Cardiac fibroblast (primary cell): ENCODE measurements at regions not wholly inside any gene's neighbourhood (a gene's known extent, or its start where the extent isn't known, plus 50 kb on each side); places are given as distances from the start of the nearest gene placed in this dataset.
A peak's percentile ranks its signal among the peaks of the same experiment; 100 is the strongest.
"Not testable (repeated sequence)": the region's sequence is repeated elsewhere in the genome, so short reads cannot be mapped to it uniquely, and the experiment has no call there.

Experiments
- DNase-seq, 2 donors: peaks; one replicate each; pipeline versions ENCODE4 v3.0.0 to v3.0.0-alpha.2; 2010; ENCODE audit warnings: low read depth in 2 of 2
- H3K4me3 ChIP-seq, 2 donors: replicated peaks in 1 of 2; 1 replicate in 1 of 2; 2 replicates in 1 of 2; pipeline ENCODE4 v1.5.1; 2011; ENCODE audit warnings: low read depth in 2 of 2, low read length in 2 of 2, mild to moderate bottlenecking in 2 of 2, moderate library complexity in 1 of 2
- TF ChIP-seq, protein P1 (sequence below): IDR thresholded peaks from one replicate; pipeline ENCODE4 v1.5.1; 2011; ENCODE audit warnings: low read depth, mild to moderate bottlenecking, low read length, inconsistent platforms

DNA sequence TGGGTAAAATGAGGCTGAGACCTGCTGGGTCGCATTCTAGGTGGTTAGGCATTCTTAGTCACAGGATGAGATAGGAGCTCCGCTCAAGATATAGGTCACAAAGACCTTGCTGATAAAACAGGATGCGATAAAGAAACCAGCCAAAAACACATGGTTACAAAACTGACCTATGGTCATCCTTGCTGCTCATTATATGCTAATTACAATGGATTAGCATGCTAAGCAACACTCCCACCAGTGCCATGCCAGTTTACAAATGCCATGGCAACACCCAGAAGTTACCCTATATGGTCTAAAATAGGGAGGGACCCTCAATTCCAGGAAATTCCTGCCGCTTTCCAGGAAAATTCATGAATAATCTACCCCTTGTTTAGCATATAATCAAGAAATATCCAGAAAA lies 132.4 kb downstream of the BRMS1L start:
- no peak for DNase-seq

DNA sequence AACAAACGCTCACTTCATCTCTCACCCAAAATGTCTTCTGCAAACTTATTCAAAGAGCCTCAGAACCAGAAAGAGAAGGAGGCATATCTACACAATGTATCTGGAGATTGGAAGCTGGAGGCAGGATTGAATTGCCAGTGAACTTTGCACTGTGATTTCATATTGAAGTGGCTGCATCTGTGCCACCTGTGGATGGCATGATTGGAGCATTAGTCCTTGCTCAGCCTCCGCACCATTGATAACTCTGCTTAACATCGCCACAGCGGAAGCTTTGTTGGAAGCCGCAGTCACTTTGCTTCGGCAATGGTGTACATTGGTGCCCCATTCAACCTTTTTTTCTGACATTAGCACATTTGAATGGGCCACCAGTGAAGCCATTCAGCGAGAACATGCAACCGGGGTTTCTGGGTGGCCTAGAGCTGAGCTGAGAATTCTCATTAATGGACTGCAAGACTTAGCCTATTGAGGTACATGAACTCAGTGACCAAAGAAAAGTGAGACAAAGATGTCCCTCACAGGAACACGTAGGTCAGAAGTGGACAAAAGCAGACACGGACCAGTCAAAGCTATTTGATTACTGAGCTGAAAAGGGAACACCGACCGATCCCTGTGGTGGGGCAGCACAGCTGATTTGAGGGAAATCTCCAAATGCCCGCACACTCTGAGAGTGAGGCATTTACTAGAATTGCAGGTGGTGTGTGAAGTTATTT lies 130.4 kb downstream of the BRMS1L start:
- TF ChIP-seq, protein P1, sequence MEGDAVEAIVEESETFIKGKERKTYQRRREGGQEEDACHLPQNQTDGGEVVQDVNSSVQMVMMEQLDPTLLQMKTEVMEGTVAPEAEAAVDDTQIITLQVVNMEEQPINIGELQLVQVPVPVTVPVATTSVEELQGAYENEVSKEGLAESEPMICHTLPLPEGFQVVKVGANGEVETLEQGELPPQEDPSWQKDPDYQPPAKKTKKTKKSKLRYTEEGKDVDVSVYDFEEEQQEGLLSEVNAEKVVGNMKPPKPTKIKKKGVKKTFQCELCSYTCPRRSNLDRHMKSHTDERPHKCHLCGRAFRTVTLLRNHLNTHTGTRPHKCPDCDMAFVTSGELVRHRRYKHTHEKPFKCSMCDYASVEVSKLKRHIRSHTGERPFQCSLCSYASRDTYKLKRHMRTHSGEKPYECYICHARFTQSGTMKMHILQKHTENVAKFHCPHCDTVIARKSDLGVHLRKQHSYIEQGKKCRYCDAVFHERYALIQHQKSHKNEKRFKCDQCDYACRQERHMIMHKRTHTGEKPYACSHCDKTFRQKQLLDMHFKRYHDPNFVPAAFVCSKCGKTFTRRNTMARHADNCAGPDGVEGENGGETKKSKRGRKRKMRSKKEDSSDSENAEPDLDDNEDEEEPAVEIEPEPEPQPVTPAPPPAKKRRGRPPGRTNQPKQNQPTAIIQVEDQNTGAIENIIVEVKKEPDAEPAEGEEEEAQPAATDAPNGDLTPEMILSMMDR, result no peak
- no peak overlapping the region for H3K4me3 ChIP-seq
- DNase-seq, result no peak

More for the DNA sequence above, 132.4 kb downstream of the BRMS1L start:
- TF ChIP-seq, protein P1, result no peak
- H3K4me3 ChIP-seq, result no peak overlapping the region

GRCh38 chr14:35952584-35952983 lies 126.4 kb downstream of the BRMS1L start:
- no peak overlapping the region for H3K4me3 ChIP-seq
- TF ChIP-seq, protein P1, result no peak
- DNase-seq, result no peak

DNA sequence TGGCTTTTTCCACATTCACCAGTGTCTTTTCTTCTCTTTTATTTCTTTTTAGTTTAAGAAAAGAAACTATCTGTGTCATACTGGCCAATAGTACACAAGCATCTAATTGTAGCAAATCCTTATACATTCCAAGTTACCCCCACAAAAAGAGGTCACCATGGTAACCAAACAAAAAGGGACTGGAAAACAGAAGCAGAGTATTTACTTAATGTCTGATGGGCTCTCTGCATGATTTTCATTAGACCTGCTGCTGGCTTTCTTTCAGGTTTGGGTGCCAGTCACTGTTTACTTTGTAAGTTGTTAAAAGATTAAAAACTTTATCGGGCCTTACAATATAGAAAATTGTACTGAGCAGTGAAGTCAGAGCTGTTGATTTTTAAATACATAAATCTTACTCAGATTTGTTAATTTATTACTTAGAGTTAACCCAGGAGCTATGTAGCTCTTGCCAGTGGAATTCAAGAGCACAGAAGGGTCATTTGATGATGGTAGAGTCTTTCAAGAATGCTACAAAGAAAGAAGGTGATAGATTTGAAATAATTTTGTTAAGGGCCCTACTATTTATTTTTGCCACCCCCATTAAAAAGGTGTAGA lies 123.9 kb downstream of the BRMS1L start:
- H3K4me3 ChIP-seq, result no peak overlapping the region
- peak in 1 of 2 donors; percentile 2 for DNase-seq
- TF ChIP-seq, protein P1, result no peak

GRCh38 chr14:35947983-35948382 lies 121.8 kb downstream of the BRMS1L start:
- not testable (repeated sequence) for DNase-seq, H3K4me3 ChIP-seq

- DNase-seq, result peak; percentile 1
- H3K4me3 ChIP-seq, result no peak overlapping the region
- TF ChIP-seq, protein P1, result no peak
Measured at GRCh38 chr14:35944847-35945246, 118.7 kb downstream of the BRMS1L start.

GRCh38 chr14:35940291-35940690 lies 114.2 kb downstream of the BRMS1L start:
- TF ChIP-seq, protein P1, result no peak
- H3K4me3 ChIP-seq, result no peak overlapping the region
- DNase-seq, result no peak
